Nephron progenitor cell (in vitro differentiated cells): ENCODE measurements at regions not wholly inside any gene's neighbourhood (a gene's known extent, or its start where the extent isn't known, plus 50 kb on each side); places are given as distances from the start of the nearest gene placed in this dataset.

ENCODE experiments used
- DNase-seq: peaks from one replicate; pipeline ENCODE4 v3.0.0; 2021
- H3K27ac Mint-ChIP-seq: 2 replicates; pipeline ENCODE4 v1.8.0; 2021; ENCODE audit warnings: mild to moderate bottlenecking, moderate library complexity, mixed read lengths
- H3K27me3 Mint-ChIP-seq: 2 replicates; pipeline ENCODE4 v1.8.0; 2021; ENCODE audit warnings: mild to moderate bottlenecking, low read depth, mixed read lengths; ENCODE audit not compliant: poor library complexity
- H3K36me3 Mint-ChIP-seq: 2 replicates; pipeline ENCODE4 v1.8.0; 2021; ENCODE audit warnings: low read depth, mixed read lengths
- H3K4me1 Mint-ChIP-seq: 2 replicates; pipeline ENCODE4 v1.8.0; 2021; ENCODE audit warnings: mixed read lengths
- H3K4me3 Mint-ChIP-seq: 2 replicates; pipeline ENCODE4 v1.8.0; 2021; ENCODE audit warnings: mild to moderate bottlenecking, moderate library complexity, mixed read lengths
- H3K9me3 Mint-ChIP-seq: 2 replicates; pipeline ENCODE4 v1.8.0; 2021; ENCODE audit warnings: mild to moderate bottlenecking, moderate library complexity, mixed read lengths
- TF ChIP-seq, protein P1 (sequence below): fragments of 200-600 bp; sonication (generic); IDR thresholded peaks from 2 replicates; pipeline ENCODE4 v1.5.0; 2021; ENCODE audit warnings: antibody characterized with exemption

DNA sequence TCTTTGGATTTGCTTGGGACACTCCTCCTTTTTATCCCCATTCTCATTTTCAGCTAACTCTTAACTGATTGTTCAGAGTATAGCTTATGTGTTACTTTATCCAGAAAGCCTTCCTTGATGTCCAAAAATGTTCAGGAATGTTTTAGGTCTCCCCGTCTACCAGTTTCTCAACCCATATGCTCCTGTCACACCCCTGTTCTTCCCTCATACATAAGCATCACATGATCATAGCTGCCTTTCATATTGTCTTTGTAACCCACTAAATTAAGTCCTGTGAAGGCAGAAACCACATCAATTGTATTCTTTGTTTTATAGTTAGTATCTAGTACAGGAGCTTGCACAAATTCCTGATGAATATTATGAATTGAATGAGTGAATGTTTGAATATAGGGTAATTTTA is 321.9 kb upstream of the ACTBL2 start:
- H3K27ac Mint-ChIP-seq = no peak overlapping the region
- H3K36me3 Mint-ChIP-seq = no peaks in the 10 kb centered on the region
- H3K9me3 Mint-ChIP-seq = no peaks in the 10 kb centered on the region
- no peak overlapping the region for H3K4me3 Mint-ChIP-seq
- TF ChIP-seq, protein P1, sequence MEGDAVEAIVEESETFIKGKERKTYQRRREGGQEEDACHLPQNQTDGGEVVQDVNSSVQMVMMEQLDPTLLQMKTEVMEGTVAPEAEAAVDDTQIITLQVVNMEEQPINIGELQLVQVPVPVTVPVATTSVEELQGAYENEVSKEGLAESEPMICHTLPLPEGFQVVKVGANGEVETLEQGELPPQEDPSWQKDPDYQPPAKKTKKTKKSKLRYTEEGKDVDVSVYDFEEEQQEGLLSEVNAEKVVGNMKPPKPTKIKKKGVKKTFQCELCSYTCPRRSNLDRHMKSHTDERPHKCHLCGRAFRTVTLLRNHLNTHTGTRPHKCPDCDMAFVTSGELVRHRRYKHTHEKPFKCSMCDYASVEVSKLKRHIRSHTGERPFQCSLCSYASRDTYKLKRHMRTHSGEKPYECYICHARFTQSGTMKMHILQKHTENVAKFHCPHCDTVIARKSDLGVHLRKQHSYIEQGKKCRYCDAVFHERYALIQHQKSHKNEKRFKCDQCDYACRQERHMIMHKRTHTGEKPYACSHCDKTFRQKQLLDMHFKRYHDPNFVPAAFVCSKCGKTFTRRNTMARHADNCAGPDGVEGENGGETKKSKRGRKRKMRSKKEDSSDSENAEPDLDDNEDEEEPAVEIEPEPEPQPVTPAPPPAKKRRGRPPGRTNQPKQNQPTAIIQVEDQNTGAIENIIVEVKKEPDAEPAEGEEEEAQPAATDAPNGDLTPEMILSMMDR = no peak
- H3K27me3 Mint-ChIP-seq = no peaks in the 10 kb centered on the region
- H3K4me1 Mint-ChIP-seq = peaks cover 7% of the 10 kb centered on the region
- no peak for DNase-seq

DNA sequence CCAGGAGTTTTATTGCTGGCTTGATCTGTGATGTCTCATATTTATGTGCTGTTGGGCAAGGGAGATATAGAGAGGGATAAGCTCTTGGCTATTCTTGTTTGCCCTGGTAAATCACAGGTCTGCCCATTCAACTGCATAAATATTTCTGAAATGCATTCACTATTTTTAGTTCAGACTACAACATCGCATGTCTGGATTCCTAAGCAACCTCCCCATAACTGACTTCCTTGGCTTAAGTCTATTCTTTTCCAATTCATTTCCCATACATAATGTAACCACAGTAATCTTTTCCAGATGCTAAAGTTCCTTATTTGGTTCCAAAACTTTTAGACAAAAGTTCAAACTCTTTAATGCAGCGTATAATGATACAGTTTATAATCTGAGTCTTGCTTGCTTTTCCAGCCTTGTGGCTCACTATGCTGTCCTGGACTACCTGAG is 321.4 kb upstream of the ACTBL2 start:
- H3K4me1 Mint-ChIP-seq = peaks cover 7% of the 10 kb centered on the region
- no peak for DNase-seq
- no peak overlapping the region for H3K4me3 Mint-ChIP-seq
- TF ChIP-seq, protein P1 = no peak
- H3K9me3 Mint-ChIP-seq = no peaks in the 10 kb centered on the region
- no peaks in the 10 kb centered on the region for H3K36me3 Mint-ChIP-seq
- H3K27ac Mint-ChIP-seq = no peak overlapping the region
- no peaks in the 10 kb centered on the region for H3K27me3 Mint-ChIP-seq

DNA sequence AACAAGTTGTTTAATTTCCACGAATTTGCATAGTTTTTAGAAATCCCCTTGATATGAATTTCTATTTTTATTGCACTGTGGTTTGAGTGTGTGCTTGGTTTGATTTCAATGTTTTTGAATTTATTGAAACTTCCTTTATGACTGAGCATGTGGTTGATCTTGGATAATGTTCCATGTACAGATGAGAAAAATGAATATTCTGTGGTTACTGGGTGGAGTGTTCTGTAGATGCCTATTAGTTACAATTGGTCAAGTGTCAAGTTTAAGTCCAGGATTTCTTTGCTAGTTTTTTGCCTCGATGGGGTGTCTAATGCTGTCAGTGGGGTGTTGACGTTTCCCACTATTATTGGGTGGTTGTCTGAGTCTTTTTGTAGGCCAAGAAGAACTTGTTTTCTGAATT is 319.5 kb upstream of the ACTBL2 start:
- H3K9me3 Mint-ChIP-seq = no peaks in the 10 kb centered on the region
- H3K27me3 Mint-ChIP-seq = no peaks in the 10 kb centered on the region
- TF ChIP-seq, protein P1 = no peak
- no peak overlapping the region for H3K27ac Mint-ChIP-seq
- DNase-seq = no peak
- H3K4me1 Mint-ChIP-seq = peaks cover 7% of the 10 kb centered on the region
- no peaks in the 10 kb centered on the region for H3K36me3 Mint-ChIP-seq
- H3K4me3 Mint-ChIP-seq = no peak overlapping the region

DNA sequence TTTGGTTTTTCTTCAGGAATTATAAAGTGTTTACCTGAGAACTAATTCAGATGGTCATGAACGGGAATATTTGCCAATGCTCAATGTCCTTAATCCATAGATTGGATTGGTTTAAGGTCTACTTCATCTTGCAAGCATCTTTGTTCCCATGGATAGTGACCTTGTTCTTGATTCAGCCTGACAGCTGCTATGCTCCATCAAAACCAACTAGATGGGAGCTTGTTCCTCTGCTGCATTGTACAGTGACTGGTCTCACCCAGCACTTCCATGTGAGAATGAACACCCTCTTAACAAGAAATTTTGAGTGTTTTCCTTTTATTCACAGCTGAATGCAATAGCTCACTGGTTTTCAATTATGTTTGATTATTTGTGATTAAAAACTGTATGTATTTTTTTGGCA is 312.6 kb upstream of the ACTBL2 start:
- Mint-ChIP-seq H3K27ac (no peak overlapping the region), H3K27me3 (peaks cover 3% of the 10 kb centered on the region), H3K9me3 (no peaks in the 10 kb centered on the region), H3K4me3 (no peak overlapping the region), H3K36me3 (no peaks in the 10 kb centered on the region), H3K4me1 (no peaks in the 10 kb centered on the region)
- TF ChIP-seq, protein P1 = no peak
- DNase-seq = no peak

DNA sequence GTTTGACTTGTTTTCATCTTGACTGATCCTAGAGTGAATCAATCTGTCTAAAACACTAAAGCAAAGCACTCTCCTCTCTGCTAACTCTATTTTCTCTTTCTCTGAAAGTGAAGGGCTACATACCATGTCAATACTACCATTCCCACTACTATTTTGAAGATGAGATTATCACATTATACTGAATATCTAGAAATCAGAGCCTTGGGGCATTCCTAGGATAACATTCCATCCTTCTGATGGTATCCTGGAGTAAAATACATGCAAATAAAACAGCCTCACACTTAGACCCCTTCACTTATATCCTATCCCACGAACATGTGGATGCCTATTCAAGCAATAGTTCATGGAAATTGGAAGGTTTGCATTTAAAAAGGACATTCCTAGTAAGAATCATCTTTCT is 309.3 kb upstream of the ACTBL2 start:
- Mint-ChIP-seq H3K27me3 (peaks cover 6% of the 10 kb centered on the region), H3K9me3 (no peaks in the 10 kb centered on the region), H3K4me3 (no peak overlapping the region), H3K27ac (no peak overlapping the region), H3K4me1 (no peaks in the 10 kb centered on the region), H3K36me3 (no peaks in the 10 kb centered on the region)
- DNase-seq = no peak
- TF ChIP-seq, protein P1 = no peak

DNA sequence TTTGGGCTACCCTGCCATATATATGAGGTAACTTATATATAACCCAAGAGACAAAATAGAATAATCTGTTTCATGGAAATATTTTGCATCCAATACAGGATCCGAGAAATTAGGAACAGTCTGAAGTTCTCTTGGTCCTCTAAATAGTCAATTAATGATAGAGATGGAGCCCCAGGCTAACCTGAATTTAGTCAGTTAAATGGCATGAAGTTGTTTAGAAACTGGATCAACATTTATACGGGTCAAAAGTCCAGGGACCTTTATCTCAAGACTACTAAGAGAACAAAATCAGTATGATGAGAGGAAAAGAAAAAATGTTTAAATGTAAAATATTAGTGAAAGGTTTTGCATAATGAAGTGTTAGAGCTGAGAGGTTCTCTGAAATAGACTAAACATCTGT is 303.3 kb upstream of the ACTBL2 start:
- no peak for DNase-seq
- Mint-ChIP-seq H3K4me1 (no peaks in the 10 kb centered on the region), H3K9me3 (no peaks in the 10 kb centered on the region), H3K4me3 (no peak overlapping the region), H3K36me3 (no peaks in the 10 kb centered on the region), H3K27me3 (peaks cover 6% of the 10 kb centered on the region), H3K27ac (no peak overlapping the region)
- TF ChIP-seq, protein P1 = no peak
